ENCODE measurements at regions not wholly inside any gene's neighbourhood (a gene's known extent, or its start where the extent isn't known, plus 50 kb on each side); places are given as distances from the start of the nearest gene placed in this dataset.
A peak's percentile ranks its signal among the peaks of the same experiment; 100 is the strongest.

DNA sequence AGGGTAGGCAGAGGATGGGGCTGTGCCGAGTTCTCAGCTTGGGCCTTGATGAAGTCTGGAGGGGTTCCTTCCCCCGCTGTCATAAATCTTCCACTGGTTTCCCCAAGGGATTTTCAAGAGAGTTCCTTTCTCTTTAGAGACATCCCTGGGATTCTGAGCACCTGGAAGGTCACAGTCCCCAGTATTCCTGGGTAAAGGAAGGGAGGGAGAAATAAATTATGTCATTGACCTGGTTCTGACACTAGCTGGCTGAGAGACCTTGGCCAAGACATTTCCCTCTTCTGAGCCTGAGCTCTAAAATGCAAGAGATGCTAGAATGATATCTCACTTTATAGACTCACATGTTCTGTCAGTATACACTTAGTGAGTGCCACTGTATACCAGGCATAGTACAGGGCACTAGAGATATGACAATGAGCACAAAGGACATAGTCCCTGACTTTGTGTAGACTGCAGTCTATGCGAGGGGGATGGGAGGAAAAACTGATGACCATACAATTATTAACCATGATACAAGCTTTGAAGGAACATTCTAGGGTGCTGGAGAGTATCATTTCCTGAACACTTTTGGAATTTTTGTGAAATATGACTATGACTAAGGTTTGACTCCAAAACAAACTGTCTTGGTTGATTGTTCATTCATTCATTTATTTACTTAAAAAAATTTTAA, 165.8 kb upstream of the JUN start:
- Histone ChIP-seq H3K27ac (ENCODE audit: extremely low read depth, low read depth, low read length) (no peak overlapping the region), H3K4me1 (replicated peaks in 1 of 2; ENCODE audit: control insufficient read depth in 2 of 2, insufficient read depth in 2 of 2, low read length in 2 of 2) (no peaks in the 10 kb centered on the region), H3K9me3 (replicated peaks; ENCODE audit: control insufficient read depth, insufficient read depth, low read depth, low read length) (no peaks in the 10 kb centered on the region), H2AFZ (ENCODE audit: low read depth, low read length) (no peak overlapping the region), H3K9me1 (ENCODE audit: control insufficient read depth, insufficient read depth, low read length) (no peaks in the 10 kb centered on the region), H4K20me1 (replicated peaks; ENCODE audit: control insufficient read depth, insufficient read depth, low read length) (no peaks in the 10 kb centered on the region), H3K4me3 (no peak overlapping the region), H3K36me3 (ENCODE audit: control insufficient read depth, insufficient read depth, low read length) (no peaks in the 10 kb centered on the region), H3K9ac (ENCODE audit: insufficient read depth in 1 of 2, low read depth in 2 of 2, low read length in 2 of 2) (no peak overlapping the region), H3K27me3 (ENCODE audit: control insufficient read depth in 2 of 2, insufficient read depth in 2 of 2, low read length in 2 of 2) (no peaks in the 10 kb centered on the region), H3K79me2 (ENCODE audit: control insufficient read depth, insufficient read depth, low read length) (no peaks in the 10 kb centered on the region), H3K4me2 (ENCODE audit: insufficient read depth, low read length) (no peak overlapping the region)
- ATAC-seq (no peak), DNase-seq (ENCODE audit: extremely low read depth in 1 of 4, low spot score in 3 of 4) (no peak), FAIRE-seq (no peak)
- ChIA-PET CTCF (ENCODE audit: low intra/inter-chr PET ratio) (no interaction called here), POLR2A (interaction anchor here (0.6 to 0.7 kb wide), 3 partner anchors 12 to 97 kb away, joined by 3 to 5 read pairs (median 4); no protein-coding TSS in a partner anchor)
- intact Hi-C loops (cut with micrococcal nuclease) = no loop called here
- WGBS (ENCODE audit: insufficient coverage, low coverage, missing lambda C conversion rate) = 59% methylated on average over 3 of the region's 3 CpGs
- in situ Hi-C loops (cut with MboI) = no loop called here
- no TSS peak for BruUV-seq (replicated peaks)
- TF ChIP-seq ZNF175 (CRISPR knock-in tag; IDR thresholded peaks at IDR 0.05; ENCODE audit: low read depth) = no peak
- no peak for TF ChIP-seq NR2F6 (CRISPR knock-in tag; IDR thresholded peaks at IDR 0.05)
- no peak for TF ChIP-seq KDM1A (IDR thresholded peaks at IDR 0.05)
- TF ChIP-seq, protein P1, sequence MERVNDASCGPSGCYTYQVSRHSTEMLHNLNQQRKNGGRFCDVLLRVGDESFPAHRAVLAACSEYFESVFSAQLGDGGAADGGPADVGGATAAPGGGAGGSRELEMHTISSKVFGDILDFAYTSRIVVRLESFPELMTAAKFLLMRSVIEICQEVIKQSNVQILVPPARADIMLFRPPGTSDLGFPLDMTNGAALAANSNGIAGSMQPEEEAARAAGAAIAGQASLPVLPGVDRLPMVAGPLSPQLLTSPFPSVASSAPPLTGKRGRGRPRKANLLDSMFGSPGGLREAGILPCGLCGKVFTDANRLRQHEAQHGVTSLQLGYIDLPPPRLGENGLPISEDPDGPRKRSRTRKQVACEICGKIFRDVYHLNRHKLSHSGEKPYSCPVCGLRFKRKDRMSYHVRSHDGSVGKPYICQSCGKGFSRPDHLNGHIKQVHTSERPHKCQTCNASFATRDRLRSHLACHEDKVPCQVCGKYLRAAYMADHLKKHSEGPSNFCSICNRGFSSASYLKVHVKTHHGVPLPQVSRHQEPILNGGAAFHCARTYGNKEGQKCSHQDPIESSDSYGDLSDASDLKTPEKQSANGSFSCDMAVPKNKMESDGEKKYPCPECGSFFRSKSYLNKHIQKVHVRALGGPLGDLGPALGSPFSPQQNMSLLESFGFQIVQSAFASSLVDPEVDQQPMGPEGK (CRISPR knock-in tag; IDR thresholded peaks at IDR 0.05; ENCODE audit: borderline replicate concordance) = no peak
- no peak for TF ChIP-seq HEY1 (CRISPR knock-in tag; IDR thresholded peaks at IDR 0.05; ENCODE audit: borderline replicate concordance)
- TF ChIP-seq, protein P2, sequence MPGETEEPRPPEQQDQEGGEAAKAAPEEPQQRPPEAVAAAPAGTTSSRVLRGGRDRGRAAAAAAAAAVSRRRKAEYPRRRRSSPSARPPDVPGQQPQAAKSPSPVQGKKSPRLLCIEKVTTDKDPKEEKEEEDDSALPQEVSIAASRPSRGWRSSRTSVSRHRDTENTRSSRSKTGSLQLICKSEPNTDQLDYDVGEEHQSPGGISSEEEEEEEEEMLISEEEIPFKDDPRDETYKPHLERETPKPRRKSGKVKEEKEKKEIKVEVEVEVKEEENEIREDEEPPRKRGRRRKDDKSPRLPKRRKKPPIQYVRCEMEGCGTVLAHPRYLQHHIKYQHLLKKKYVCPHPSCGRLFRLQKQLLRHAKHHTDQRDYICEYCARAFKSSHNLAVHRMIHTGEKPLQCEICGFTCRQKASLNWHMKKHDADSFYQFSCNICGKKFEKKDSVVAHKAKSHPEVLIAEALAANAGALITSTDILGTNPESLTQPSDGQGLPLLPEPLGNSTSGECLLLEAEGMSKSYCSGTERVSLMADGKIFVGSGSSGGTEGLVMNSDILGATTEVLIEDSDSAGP (CRISPR knock-in tag; IDR thresholded peaks at IDR 0.05) = no peak
- no peak for TF ChIP-seq NFRKB (IDR thresholded peaks at IDR 0.05; ENCODE audit: low read depth)
- no peak for TF ChIP-seq ZNF561 (CRISPR knock-in tag; conservative IDR thresholded peaks at IDR 0.05)
- TF ChIP-seq MEF2A (IDR thresholded peaks at IDR 0.05; ENCODE audit: control insufficient read depth, low read depth, low read length) = no peak
- no peak for TF ChIP-seq GATA2 (CRISPR knock-in tag; IDR thresholded peaks at IDR 0.05)
- no peak for TF ChIP-seq ZNF584 (CRISPR knock-in tag; IDR thresholded peaks at IDR 0.05; ENCODE audit: low read depth)
- no peak for TF ChIP-seq GTF2A2 (tag; IDR thresholded peaks at IDR 0.05)
- peak; percentile 84; the same call in 1 of the 2 replicates for TF ChIP-seq ZKSCAN8 (CRISPR knock-in tag; IDR thresholded peaks at IDR 0.05)
- no peak for TF ChIP-seq FOS (IDR thresholded peaks at IDR 0.05; ENCODE audit: extremely low read depth, insufficient read length)
- TF ChIP-seq ZNF316 (IDR thresholded peaks at IDR 0.05) = peak; percentile 78
- no peak for TF ChIP-seq THRAP3 (IDR thresholded peaks at IDR 0.05; ENCODE audit: borderline replicate concordance)
- no peak for TF ChIP-seq GABPB1 (CRISPR knock-in tag; IDR thresholded peaks at IDR 0.05)
- peak; percentile 54 for TF ChIP-seq C11orf30 (IDR thresholded peaks at IDR 0.05; ENCODE audit: low read depth)
- no peak for TF ChIP-seq ZC3H8 (IDR thresholded peaks at IDR 0.05)
- TF ChIP-seq PRPF4 (IDR thresholded peaks at IDR 0.05; ENCODE audit: insufficient read depth, low read depth, low read length, poor library complexity, severe bottlenecking) = no peak
